Caco-2 (cell line): ENCODE measurements at regions not wholly inside any gene's neighbourhood (a gene's known extent, or its start where the extent isn't known, plus 50 kb on each side); places are given as distances from the start of the nearest gene placed in this dataset.

Source experiments
- BruUV-seq: library from RNA; stranded (reverse); fragments of 400-500 nt; replicated peaks from 2 replicates; lab custom pipeline; 2021; lab: Mats Ljungman, UMichigan
- CTCF ChIA-PET: fragments of 300-600 bp; sonication (Branson Sonifier 250); formaldehyde crosslinking; loops from one replicate; lab custom pipeline; 2022; ENCODE audit warnings: antibody characterized with exemption; lab: Charles Lee
- POLR2A ChIA-PET: fragments of 300-600 bp; sonication (Branson Sonifier 250); formaldehyde crosslinking; loops from one replicate; lab custom pipeline; 2022; ENCODE audit warnings: antibody characterized with exemption; lab: Charles Lee
- DNase-seq, 2 experiments: peaks; one replicate each; pipeline versions ENCODE4 v3.0.0 to v3.0.0-alpha.2; 2020 to 2022
- H3K27me3 ChIP-seq: replicated peaks from 2 replicates; pipeline ENCODE4 v1.6.0; 2011; ENCODE audit warnings: low read length; ENCODE audit not compliant: control insufficient read depth, insufficient read depth
- H3K36me3 ChIP-seq: 2 replicates; pipeline ENCODE4 v1.5.1; 2011; ENCODE audit warnings: low read length; ENCODE audit not compliant: control insufficient read depth, insufficient read depth
- H3K4me1 ChIP-seq: fragments of 250-450 bp; sonication (Bioruptor Pico); 2 replicates; pipeline ENCODE4 v1.5.1; 2020; ENCODE audit warnings: mild to moderate bottlenecking
- H3K4me3 ChIP-seq: 2 replicates; pipeline ENCODE4 v1.5.1; 2011; ENCODE audit warnings: low read depth, mild to moderate bottlenecking, control low read depth, low read length
- H3K9me3 ChIP-seq: fragments of 250-450 bp; sonication (Bioruptor Pico); 2 replicates; pipeline ENCODE4 v1.5.1; 2020; ENCODE audit warnings: mild to moderate bottlenecking, moderate library complexity
- H3K27ac Mint-ChIP-seq: one replicate; pipeline ENCODE4 v1.8.0; 2022; ENCODE audit warnings: mixed read lengths; ENCODE audit not compliant: unreplicated experiment
- H3K27me3 Mint-ChIP-seq: one replicate; pipeline ENCODE4 v1.8.0; 2022; ENCODE audit warnings: mixed read lengths; ENCODE audit not compliant: insufficient read depth, unreplicated experiment
- H3K36me3 Mint-ChIP-seq: one replicate; pipeline ENCODE4 v1.8.0; 2022; ENCODE audit warnings: mild to moderate bottlenecking, mixed read lengths; ENCODE audit not compliant: insufficient read depth, unreplicated experiment
- H3K4me1 Mint-ChIP-seq: one replicate; pipeline ENCODE4 v1.8.0; 2022; ENCODE audit warnings: low read depth, mixed read lengths; ENCODE audit not compliant: unreplicated experiment
- H3K4me3 Mint-ChIP-seq: one replicate; pipeline ENCODE4 v1.8.0; 2022; ENCODE audit warnings: mild to moderate bottlenecking, moderate library complexity, mixed read lengths; ENCODE audit not compliant: unreplicated experiment
- H3K9me3 Mint-ChIP-seq: one replicate; pipeline ENCODE4 v1.8.0; 2022; ENCODE audit warnings: mixed read lengths; ENCODE audit not compliant: unreplicated experiment
- CTCF ChIP-seq, 2 experiments: fragments of 200-600 bp in 1 of 2; IDR thresholded peaks; 1 replicate in 1 of 2; 2 replicates in 1 of 2; pipeline versions ENCODE4 v1.5.1 to v1.8.0; 2011 to 2022; ENCODE audit warnings: antibody characterized with exemption in 1 of 2, control low read depth in 1 of 2, inconsistent platforms in 1 of 2, low read depth in 1 of 2, low read length in 1 of 2, mild to moderate bottlenecking in 1 of 2, moderate library complexity in 1 of 2; ENCODE audit not compliant: insufficient read depth in 1 of 2, severe bottlenecking in 1 of 2, unreplicated experiment in 1 of 2
- intact Hi-C: fragments of 100-400 bp; cut with micrococcal nuclease; formaldehyde crosslinking; loops from one replicate; pipeline ENCODE4 v1.10.0; 2022; ENCODE audit not compliant: unreplicated experiment

- Histone ChIP-seq H3K27me3 (no peaks in the 10 kb centered on the region), H3K4me3 (no peak overlapping the region), H3K4me1 (peaks cover 9% of the 10 kb centered on the region; the same call in 1 of the 2 replicates), H3K36me3 (no peaks in the 10 kb centered on the region; the same call in 1 of the 2 replicates), H3K9me3 (no peaks in the 10 kb centered on the region)
- H3K9me3 Mint-ChIP-seq = no peaks in the 10 kb centered on the region
- H3K27ac Mint-ChIP-seq = no peak overlapping the region
- TF ChIP-seq CTCF (IDR thresholded peaks at IDR 0.05; ENCODE audit: insufficient read depth in 1 of 2, low read depth in 1 of 2, low read length in 1 of 2, severe bottlenecking in 1 of 2, unreplicated experiment in 1 of 2) = no peak
- H3K36me3 Mint-ChIP-seq = no peaks in the 10 kb centered on the region
- POLR2A ChIA-PET = no interaction called here
- H3K27me3 Mint-ChIP-seq = peaks cover 18% of the 10 kb centered on the region
- DNase-seq = no peak
- intact Hi-C loops = no loop called here
- BruUV-seq = no TSS peak
- no peaks in the 10 kb centered on the region for H3K4me1 Mint-ChIP-seq
- H3K4me3 Mint-ChIP-seq = no peak overlapping the region
- CTCF ChIA-PET = no interaction called here
These were observed 234.6 kb upstream of the CDH5 start for GRCh38 chr16:66131895-66132294.

DNA sequence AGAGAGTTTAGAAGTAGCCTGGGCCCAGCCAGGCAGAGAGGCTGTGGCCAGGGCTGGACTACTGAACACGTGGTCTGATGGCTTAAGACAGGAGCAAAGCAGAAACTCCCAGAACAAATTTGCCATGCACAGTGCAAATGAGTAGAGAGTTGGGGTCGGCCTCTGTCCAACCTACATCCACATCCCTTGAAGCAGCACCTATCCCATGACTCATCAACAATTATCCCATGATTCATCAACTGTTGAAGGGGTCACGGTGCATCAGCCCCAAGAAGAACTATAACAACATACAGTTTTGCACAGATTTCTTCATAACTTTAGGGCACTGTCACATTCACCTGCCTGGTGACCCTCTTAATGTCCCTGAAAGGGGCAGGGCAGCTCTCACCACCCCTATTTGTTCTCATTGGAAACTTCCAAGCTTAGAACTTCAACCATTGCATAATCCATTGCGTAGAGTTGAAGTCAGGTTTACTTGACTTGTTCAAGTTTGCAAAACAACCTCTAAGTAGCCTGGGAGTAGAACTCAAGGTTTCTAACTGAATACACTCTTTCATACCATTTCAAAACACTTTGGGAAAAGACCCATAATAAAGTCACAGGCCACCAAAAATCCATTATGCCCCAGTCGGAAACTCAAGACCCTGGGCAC is 235.2 kb upstream of the CDH5 start:
- ChIA-PET POLR2A (no interaction called here), CTCF (no interaction called here)
- H3K9me3 ChIP-seq = no peaks in the 10 kb centered on the region
- H3K36me3 ChIP-seq = no peaks in the 10 kb centered on the region; the same call in 1 of the 2 replicates
- BruUV-seq = no TSS peak
- no peak for TF ChIP-seq CTCF (IDR thresholded peaks at IDR 0.05; ENCODE audit: insufficient read depth in 1 of 2, low read depth in 1 of 2, low read length in 1 of 2, severe bottlenecking in 1 of 2, unreplicated experiment in 1 of 2)
- H3K4me3 ChIP-seq = no peak overlapping the region
- H3K27me3 ChIP-seq = no peaks in the 10 kb centered on the region
- H3K4me3 Mint-ChIP-seq = no peak overlapping the region
- H3K27ac Mint-ChIP-seq = no peak overlapping the region
- DNase-seq = no peak
- H3K4me1 ChIP-seq = peaks cover 9% of the 10 kb centered on the region; the same call in 1 of the 2 replicates
- peaks cover 18% of the 10 kb centered on the region for H3K27me3 Mint-ChIP-seq
- no peaks in the 10 kb centered on the region for H3K4me1 Mint-ChIP-seq
- H3K9me3 Mint-ChIP-seq = no peaks in the 10 kb centered on the region
- intact Hi-C loops = no loop called here
- H3K36me3 Mint-ChIP-seq = no peaks in the 10 kb centered on the region

- H3K4me1 Mint-ChIP-seq = no peaks in the 10 kb centered on the region
- no peaks in the 10 kb centered on the region for H3K36me3 Mint-ChIP-seq
- ChIA-PET POLR2A (no interaction called here), CTCF (no interaction called here)
- no peaks in the 10 kb centered on the region for H3K9me3 ChIP-seq
- no peak overlapping the region for H3K27ac Mint-ChIP-seq
- no peaks in the 10 kb centered on the region for H3K9me3 Mint-ChIP-seq
- no peak overlapping the region for H3K4me3 ChIP-seq
- no peak for DNase-seq
- no peak for TF ChIP-seq CTCF (IDR thresholded peaks at IDR 0.05; ENCODE audit: insufficient read depth in 1 of 2, low read depth in 1 of 2, low read length in 1 of 2, severe bottlenecking in 1 of 2, unreplicated experiment in 1 of 2)
- H3K27me3 Mint-ChIP-seq = peaks cover 18% of the 10 kb centered on the region
- H3K4me3 Mint-ChIP-seq = no peak overlapping the region
- H3K27me3 ChIP-seq = no peaks in the 10 kb centered on the region
- intact Hi-C loops = no loop called here
- BruUV-seq = no TSS peak
- no peaks in the 10 kb centered on the region; the same call in 1 of the 2 replicates for H3K36me3 ChIP-seq
- peaks cover 5% of the 10 kb centered on the region; the same call in 1 of the 2 replicates for H3K4me1 ChIP-seq
These were observed 236.1 kb upstream of the CDH5 start for GRCh38 chr16:66130296-66130905.
